ENCODE measurements at regions not wholly inside any gene's neighbourhood (a gene's known extent, or its start where the extent isn't known, plus 50 kb on each side); places are given as distances from the start of the nearest gene placed in this dataset.

- no peak for TF ChIP-seq USF1 (IDR thresholded peaks at IDR 0.05)
- TF ChIP-seq TAF1 (IDR thresholded peaks at IDR 0.05; ENCODE audit: low read depth) = no peak
- TF ChIP-seq EP300 (IDR thresholded peaks at IDR 0.05; ENCODE audit: borderline replicate concordance) = no peak
- no peak for TF ChIP-seq REST (IDR thresholded peaks at IDR 0.05; ENCODE audit: low read depth)
- TF ChIP-seq CEBPB (IDR thresholded peaks at IDR 0.05) = no peak
- no peak for TF ChIP-seq TEAD4 (IDR thresholded peaks at IDR 0.05)
- TF ChIP-seq TCF12 (IDR thresholded peaks at IDR 0.05; ENCODE audit: low read depth) = no peak
These were observed 467.1 kb downstream of the ATP23 start for GRCh38 chr12:58408516-58408915.

All from Ishikawa (cell line).